BLaER1 (cell line): ENCODE measurements at regions not wholly inside any gene's neighbourhood (a gene's known extent, or its start where the extent isn't known, plus 50 kb on each side); places are given as distances from the start of the nearest gene placed in this dataset.
"Not testable (repeated sequence)": the region's sequence is repeated elsewhere in the genome, so short reads cannot be mapped to it uniquely, and the experiment has no call there.

Source experiments
- H3K27ac ChIP-seq: shearing (Covaris generic); formaldehyde crosslinking; 2 replicates; pipeline ENCODE4 v1.8.1; 2022
- H3K27me3 ChIP-seq: shearing (Covaris generic); formaldehyde crosslinking; 2 replicates; pipeline ENCODE4 v1.8.1; 2022
- H3K36me3 ChIP-seq: shearing (Covaris generic); formaldehyde crosslinking; 2 replicates; pipeline ENCODE4 v1.8.1; 2022
- H3K4me1 ChIP-seq: shearing (Covaris generic); formaldehyde crosslinking; 2 replicates; pipeline ENCODE4 v1.8.1; 2022
- H3K4me2 ChIP-seq: shearing (Covaris generic); formaldehyde crosslinking; 2 replicates; pipeline ENCODE4 v1.8.1; 2022
- H3K4me3 ChIP-seq: shearing (Covaris generic); formaldehyde crosslinking; 2 replicates; pipeline ENCODE4 v1.8.1; 2022
- H3K9ac ChIP-seq: shearing (Covaris generic); formaldehyde crosslinking; 2 replicates; pipeline ENCODE4 v1.8.1; 2022
- H3K9me3 ChIP-seq: shearing (Covaris generic); formaldehyde crosslinking; 2 replicates; pipeline ENCODE4 v1.8.1; 2022
- H4K20me1 ChIP-seq: shearing (Covaris generic); formaldehyde crosslinking; 2 replicates; pipeline ENCODE4 v1.8.1; 2022
- Cebpa-rat ChIP-seq: shearing (Covaris generic); IDR thresholded peaks from 2 replicates; pipeline ENCODE4 v1.8.1; 2022

- Histone ChIP-seq H3K4me1 (no peaks in the 10 kb centered on the region), H3K27me3 (no peaks in the 10 kb centered on the region), H3K4me2 (no peak overlapping the region), H3K27ac (no peak overlapping the region), H3K9ac (no peak overlapping the region), H4K20me1 (no peaks in the 10 kb centered on the region), H3K36me3 (no peaks in the 10 kb centered on the region), H3K9me3 (0 out of 2 replicates have a peak, but pooled peaks cover 5% of the 10 kb centered on the region), H3K4me3 (no peak overlapping the region)
- no peak for TF ChIP-seq Cebpa-rat
Observed at GRCh38 chr1:117753232-117753631, 147.4 kb downstream of the TENT5C start.

GRCh38 chr1:117753652-117754051 is 147.8 kb downstream of the TENT5C start:
- Histone ChIP-seq H3K4me2 (no peak overlapping the region), H3K27me3 (no peaks in the 10 kb centered on the region), H4K20me1 (no peaks in the 10 kb centered on the region), H3K36me3 (no peaks in the 10 kb centered on the region), H3K27ac (no peak overlapping the region), H3K4me1 (peaks cover 4% of the 10 kb centered on the region; the same call in 1 of the 2 replicates), H3K9me3 (0 out of 2 replicates have a peak, but pooled peaks cover under 1% of the 10 kb centered on the region), H3K9ac (no peak overlapping the region), H3K4me3 (no peak overlapping the region)
- no peak for TF ChIP-seq Cebpa-rat

DNA sequence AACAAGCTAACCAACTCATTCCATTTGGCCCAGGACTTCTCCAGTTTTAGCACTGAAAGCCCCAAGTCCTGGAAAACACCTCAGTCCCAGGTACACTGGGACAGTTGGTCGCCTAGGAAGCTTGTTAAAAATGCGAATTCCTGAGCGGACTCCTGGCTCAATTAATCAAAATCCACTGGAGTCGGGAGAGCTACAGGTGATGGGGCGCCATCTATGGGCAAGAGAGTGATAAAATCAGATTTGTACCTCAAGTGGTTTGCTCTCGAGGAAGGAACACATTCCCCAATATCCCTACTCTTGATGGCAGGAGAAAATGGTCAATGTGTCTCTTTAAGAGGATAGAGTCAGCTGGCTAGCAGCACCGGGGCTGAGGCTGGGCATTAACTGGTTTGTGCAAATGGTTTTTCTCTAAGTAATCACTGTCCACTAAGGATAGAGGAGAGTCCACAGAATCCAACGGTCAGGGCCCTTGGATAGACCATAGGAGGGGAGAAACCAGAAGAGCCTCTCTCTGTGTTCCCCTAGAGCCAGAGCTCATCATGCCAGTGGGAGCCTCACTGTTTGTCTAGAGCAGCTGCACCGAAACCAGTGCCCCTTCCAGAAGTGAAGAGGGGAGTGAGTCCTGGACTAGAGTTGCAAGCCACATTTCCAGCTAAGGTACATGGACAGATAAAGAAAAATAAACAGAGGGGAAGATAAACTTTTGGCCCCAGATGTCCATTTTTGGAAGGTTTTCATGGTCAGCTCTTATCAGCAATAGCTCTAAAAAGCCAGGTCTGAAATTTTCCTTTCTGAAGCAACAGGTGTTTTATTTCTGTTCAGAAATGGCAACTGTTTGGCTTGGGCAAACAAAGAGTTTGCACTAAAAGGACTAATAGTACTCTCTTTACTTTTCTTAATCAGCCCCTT is 148.5 kb downstream of the TENT5C start:
- Histone ChIP-seq H4K20me1 (no peaks in the 10 kb centered on the region), H3K4me1 (peaks cover 6% of the 10 kb centered on the region; the same call in 1 of the 2 replicates), H3K4me2 (no peak overlapping the region), H3K27ac (no peak overlapping the region), H3K9me3 (no peaks in the 10 kb centered on the region), H3K27me3 (no peaks in the 10 kb centered on the region), H3K36me3 (no peaks in the 10 kb centered on the region), H3K4me3 (no peak overlapping the region), H3K9ac (no peak overlapping the region)
- TF ChIP-seq Cebpa-rat, result no peak

GRCh38 chr1:117757668-117758067 is 151.8 kb downstream of the TENT5C start:
- H3K4me3 ChIP-seq, result no peak overlapping the region

DNA sequence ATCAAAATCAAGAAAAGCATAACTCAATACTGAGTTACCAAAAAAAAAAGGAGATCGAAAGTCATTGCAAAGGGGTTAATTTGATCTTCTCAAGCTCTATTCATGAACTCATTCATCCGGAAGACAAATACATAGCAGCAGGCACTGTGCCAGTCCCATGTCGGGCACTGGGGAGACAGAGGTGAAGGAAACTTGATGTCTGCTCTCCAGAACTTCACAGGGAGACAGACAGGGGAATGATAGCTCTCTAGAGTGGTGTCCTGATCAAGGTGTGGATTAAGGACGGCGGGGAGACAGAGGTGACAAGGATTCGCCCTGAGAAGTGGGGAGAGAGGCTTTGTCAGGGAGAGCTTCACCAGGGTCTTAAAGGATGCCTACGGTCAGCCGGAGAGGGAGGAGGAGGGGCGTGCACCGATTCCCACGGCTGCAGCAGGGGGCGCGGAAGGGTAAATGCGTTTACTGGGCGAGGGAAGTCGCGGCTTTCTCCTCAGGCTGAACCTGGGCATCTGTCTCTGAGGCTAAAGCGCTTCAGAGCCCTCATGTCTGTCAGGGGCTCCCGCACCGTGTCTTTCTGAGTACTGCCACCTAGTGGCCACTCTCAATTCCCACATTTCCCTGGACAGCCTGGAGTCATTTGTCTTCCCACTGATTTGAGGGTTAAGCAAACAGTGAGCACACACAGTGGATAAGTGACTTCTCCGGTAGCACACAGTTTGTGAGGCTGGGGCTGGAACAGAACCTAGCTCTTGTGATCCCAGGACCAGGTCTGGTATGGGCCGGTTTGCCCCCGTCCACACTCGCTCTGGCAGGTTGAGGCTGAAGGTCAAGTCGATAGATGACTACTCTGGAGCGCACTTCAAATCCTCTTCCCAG is 152.8 kb downstream of the TENT5C start:
- Histone ChIP-seq H3K27me3 (no peaks in the 10 kb centered on the region), H4K20me1 (no peaks in the 10 kb centered on the region), H3K4me1 (peaks cover 20% of the 10 kb centered on the region), H3K9me3 (no peaks in the 10 kb centered on the region), H3K4me2 (peak overlapping the region; percentile 67), H3K9ac (0 out of 2 replicates have a peak overlapping the region, but pooled peaks have one; percentile 13), H3K27ac (no peak overlapping the region), H3K36me3 (no peaks in the 10 kb centered on the region), H3K4me3 (peak overlapping the region; percentile 44; the same call in 1 of the 2 replicates)
- TF ChIP-seq Cebpa-rat, result no peak

More at GRCh38 chr1:117757668-117758067, 151.8 kb downstream of the TENT5C start:
- Histone ChIP-seq H3K9me3 (no peaks in the 10 kb centered on the region), H3K27me3 (no peaks in the 10 kb centered on the region), H3K4me2 (no peak overlapping the region), H3K9ac (no peak overlapping the region), H3K4me1 (peaks cover 20% of the 10 kb centered on the region), H4K20me1 (no peaks in the 10 kb centered on the region), H3K36me3 (no peaks in the 10 kb centered on the region), H3K27ac (no peak overlapping the region)
- no peak for TF ChIP-seq Cebpa-rat

- H3K4me1 ChIP-seq, result peaks cover 20% of the 10 kb centered on the region
- no peak overlapping the region for H3K27ac ChIP-seq
- H3K9me3 ChIP-seq, result no peaks in the 10 kb centered on the region
- no peak overlapping the region for H3K4me3 ChIP-seq
- no peak overlapping the region for H3K9ac ChIP-seq
- no peak overlapping the region for H3K4me2 ChIP-seq
- no peaks in the 10 kb centered on the region for H3K36me3 ChIP-seq
- no peaks in the 10 kb centered on the region for H3K27me3 ChIP-seq
- TF ChIP-seq Cebpa-rat, result no peak
- no peaks in the 10 kb centered on the region for H4K20me1 ChIP-seq
Observed at GRCh38 chr1:117759535-117759934, 153.7 kb downstream of the TENT5C start.

DNA sequence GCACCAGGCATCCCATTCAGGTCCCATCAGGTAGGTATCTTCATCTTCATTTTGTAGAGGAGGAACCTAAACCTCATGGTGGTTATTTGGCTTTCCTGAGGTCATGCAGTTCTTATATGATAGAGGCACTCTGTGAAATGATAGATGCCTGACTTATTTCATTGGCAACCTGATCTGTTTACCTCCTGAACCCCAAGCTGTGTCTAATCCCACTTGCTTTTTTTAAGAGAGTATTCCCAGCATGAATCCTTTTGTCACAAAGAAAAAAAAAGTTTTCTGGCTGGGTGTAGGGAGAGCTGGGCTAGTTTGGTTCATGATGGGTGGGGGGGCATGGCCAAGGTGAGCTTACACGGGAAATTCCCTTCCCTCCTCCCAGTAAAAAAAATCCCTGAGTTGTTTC is 154.2 kb downstream of the TENT5C start:
- TF ChIP-seq Cebpa-rat, result no peak
- H3K9me3 ChIP-seq, result no peaks in the 10 kb centered on the region
- H3K4me1 ChIP-seq, result peaks cover 20% of the 10 kb centered on the region
- H3K27ac ChIP-seq, result no peak overlapping the region
- no peaks in the 10 kb centered on the region for H4K20me1 ChIP-seq
- H3K27me3 ChIP-seq, result no peaks in the 10 kb centered on the region
- H3K36me3 ChIP-seq, result no peaks in the 10 kb centered on the region
- H3K9ac ChIP-seq, result no peak overlapping the region
- H3K4me2 ChIP-seq, result peak overlapping the region; percentile 51
- no peak overlapping the region for H3K4me3 ChIP-seq

DNA sequence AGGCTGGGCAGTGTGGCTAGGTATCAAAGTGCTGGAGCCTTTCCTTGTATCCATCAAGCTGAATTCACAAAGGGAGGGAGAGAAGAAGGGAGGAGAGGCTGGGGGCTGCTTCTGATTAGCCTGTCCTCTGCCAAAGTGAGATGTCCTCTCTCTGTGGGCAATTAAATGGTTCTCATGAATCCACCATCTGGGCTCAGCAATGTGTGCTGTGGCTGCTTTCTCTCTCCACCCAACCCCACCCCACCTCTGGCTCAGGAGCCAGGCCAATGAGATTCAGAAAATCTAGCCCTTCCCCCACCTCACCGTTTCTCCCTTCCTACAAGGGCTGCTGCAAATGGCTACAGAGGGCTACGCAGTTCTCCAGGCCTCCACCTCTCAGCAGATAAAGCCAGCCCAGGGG is 154.6 kb downstream of the TENT5C start:
- H3K27ac ChIP-seq, result no peak overlapping the region
- H3K9ac ChIP-seq, result no peak overlapping the region

GRCh38 chr1:117767756-117768155 is 161.7 kb downstream of the GDAP2 start:
- H4K20me1 ChIP-seq, H3K4me3 ChIP-seq, H3K4me1 ChIP-seq, H3K36me3 ChIP-seq, H3K4me2 ChIP-seq, H3K9ac ChIP-seq, H3K27me3 ChIP-seq, H3K27ac ChIP-seq: not testable (repeated sequence)
- H3K9me3 ChIP-seq, result peaks cover 49% of the 10 kb centered on the region

More for the DNA sequence above, 154.6 kb downstream of the TENT5C start:
- TF ChIP-seq Cebpa-rat, result no peak
- Histone ChIP-seq H3K9me3 (no peaks in the 10 kb centered on the region), H3K4me2 (peak overlapping the region; percentile 51), H3K27me3 (no peaks in the 10 kb centered on the region), H4K20me1 (no peaks in the 10 kb centered on the region), H3K36me3 (no peaks in the 10 kb centered on the region), H3K4me1 (peaks cover 20% of the 10 kb centered on the region), H3K4me3 (no peak overlapping the region)

GRCh38 chr1:117770981-117771531 is 158.4 kb downstream of the GDAP2 start:
- Histone ChIP-seq H3K4me3 (no peak overlapping the region), H3K27me3 (no peaks in the 10 kb centered on the region), H4K20me1 (no peaks in the 10 kb centered on the region), H3K9ac (no peak overlapping the region), H3K4me2 (no peak overlapping the region), H3K4me1 (no peaks in the 10 kb centered on the region), H3K36me3 (no peaks in the 10 kb centered on the region), H3K27ac (no peak overlapping the region), H3K9me3 (peaks cover 50% of the 10 kb centered on the region)
- no peak for TF ChIP-seq Cebpa-rat
